H1 (cell line): ENCODE measurements at regions not wholly inside any gene's neighbourhood (a gene's known extent, or its start where the extent isn't known, plus 50 kb on each side); places are given as distances from the start of the nearest gene placed in this dataset.

Experiments
- CHD1 ChIP-seq: IDR thresholded peaks from 2 replicates; pipeline ENCODE4 v1.6.1; 2012; ENCODE audit warnings: low read depth, low read length, improper control_type of control experiment
- RAD21 ChIP-seq, 2 experiments: IDR thresholded peaks in 1 of 2; conservative IDR thresholded peaks in 1 of 2; 2 replicates each; pipeline ENCODE4 v1.6.1; 2011; ENCODE audit warnings: low read depth in 2 of 2, low read length in 2 of 2, improper control_type of control experiment in 1 of 2, inconsistent platforms in 1 of 2, mild to moderate bottlenecking in 1 of 2, moderate library complexity in 1 of 2
- SIN3A ChIP-seq, 2 experiments: IDR thresholded peaks in 1 of 2; conservative IDR thresholded peaks in 1 of 2; 2 replicates each; pipeline ENCODE4 v1.6.1; 2011 to 2012; ENCODE audit warnings: low read length in 2 of 2, improper control_type of control experiment in 1 of 2, low read depth in 1 of 2, mild to moderate bottlenecking in 1 of 2

DNA sequence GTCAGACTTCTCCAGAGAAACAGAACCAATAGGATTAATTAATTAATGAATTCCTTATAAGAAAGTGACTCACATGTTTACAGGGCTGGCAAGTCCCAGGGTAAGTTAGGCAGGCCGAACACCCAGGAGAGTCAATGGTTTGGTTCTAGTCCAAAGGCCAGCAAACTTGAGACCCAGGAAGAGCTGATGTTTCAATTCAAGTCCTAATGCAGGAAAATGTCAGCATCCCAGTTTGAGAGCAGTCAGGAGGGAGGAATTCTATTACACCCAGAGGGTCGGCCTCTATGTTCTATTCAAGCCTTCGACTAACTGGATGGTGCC is 466.0 kb downstream of the INSC start (continued):
- TF ChIP-seq SIN3A (conservative IDR thresholded peaks at IDR 0.05 in 1 of 2, IDR thresholded peaks at IDR 0.05 in 1 of 2; ENCODE audit: low read depth in 1 of 2, low read length in 2 of 2) (no peak), RAD21 (IDR thresholded peaks at IDR 0.05 in 1 of 2, conservative IDR thresholded peaks at IDR 0.05 in 1 of 2; ENCODE audit: low read depth in 2 of 2, low read length in 2 of 2) (no peak), CHD1 (no peak)
- TF ChIP-seq, all 59 proteins: peak for 0
